Astrocyte of the cerebellum (primary cell): ENCODE measurements at regions not wholly inside any gene's neighbourhood (a gene's known extent, or its start where the extent isn't known, plus 50 kb on each side); places are given as distances from the start of the nearest gene placed in this dataset.

Source experiments
- DNase-seq: peaks from one replicate; pipeline ENCODE4 v3.0.0-alpha.2; 2011; ENCODE audit warnings: low read depth
- H3K4me3 ChIP-seq: 2 replicates; pipeline ENCODE4 v1.5.1; 2011; ENCODE audit warnings: mild to moderate bottlenecking, low read depth, low read length, moderate library complexity
- in situ Hi-C: cut with HindIII; loops from 2 replicates; pipeline ENCODE4 v1.10.0; 2017; ENCODE audit warnings: low sequenced_read_pairs
- TF ChIP-seq, protein P1 (sequence below): IDR thresholded peaks from 2 replicates; pipeline ENCODE4 v1.5.1; 2012; ENCODE audit warnings: low read length, low read depth, moderate library complexity, mild to moderate bottlenecking; ENCODE audit errors: missing control alignments

DNA sequence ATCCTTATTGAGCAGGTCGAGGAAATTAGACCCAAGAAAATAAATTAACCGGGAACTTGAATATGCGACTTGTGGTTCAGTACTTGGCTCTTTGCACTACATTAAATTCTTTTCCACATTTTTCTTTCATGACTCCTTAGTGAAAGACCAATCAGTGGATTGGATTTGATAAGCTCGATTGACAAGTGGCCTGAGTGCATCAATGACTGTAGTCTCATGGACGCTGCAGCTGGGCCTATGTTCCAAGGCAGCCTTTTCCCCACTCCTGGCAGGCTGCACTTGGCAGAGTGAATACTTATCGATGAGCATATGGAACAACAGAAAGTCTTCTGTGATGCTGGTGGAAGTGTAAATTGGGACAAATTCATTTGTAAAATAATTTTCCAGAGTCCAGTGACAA lies 210.8 kb upstream of the EXOC2 start:
- in situ Hi-C loops, result no loop called here
- TF ChIP-seq, protein P1, sequence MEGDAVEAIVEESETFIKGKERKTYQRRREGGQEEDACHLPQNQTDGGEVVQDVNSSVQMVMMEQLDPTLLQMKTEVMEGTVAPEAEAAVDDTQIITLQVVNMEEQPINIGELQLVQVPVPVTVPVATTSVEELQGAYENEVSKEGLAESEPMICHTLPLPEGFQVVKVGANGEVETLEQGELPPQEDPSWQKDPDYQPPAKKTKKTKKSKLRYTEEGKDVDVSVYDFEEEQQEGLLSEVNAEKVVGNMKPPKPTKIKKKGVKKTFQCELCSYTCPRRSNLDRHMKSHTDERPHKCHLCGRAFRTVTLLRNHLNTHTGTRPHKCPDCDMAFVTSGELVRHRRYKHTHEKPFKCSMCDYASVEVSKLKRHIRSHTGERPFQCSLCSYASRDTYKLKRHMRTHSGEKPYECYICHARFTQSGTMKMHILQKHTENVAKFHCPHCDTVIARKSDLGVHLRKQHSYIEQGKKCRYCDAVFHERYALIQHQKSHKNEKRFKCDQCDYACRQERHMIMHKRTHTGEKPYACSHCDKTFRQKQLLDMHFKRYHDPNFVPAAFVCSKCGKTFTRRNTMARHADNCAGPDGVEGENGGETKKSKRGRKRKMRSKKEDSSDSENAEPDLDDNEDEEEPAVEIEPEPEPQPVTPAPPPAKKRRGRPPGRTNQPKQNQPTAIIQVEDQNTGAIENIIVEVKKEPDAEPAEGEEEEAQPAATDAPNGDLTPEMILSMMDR, result no peak
- peak; percentile 15 for DNase-seq
- no peak overlapping the region for H3K4me3 ChIP-seq

DNA sequence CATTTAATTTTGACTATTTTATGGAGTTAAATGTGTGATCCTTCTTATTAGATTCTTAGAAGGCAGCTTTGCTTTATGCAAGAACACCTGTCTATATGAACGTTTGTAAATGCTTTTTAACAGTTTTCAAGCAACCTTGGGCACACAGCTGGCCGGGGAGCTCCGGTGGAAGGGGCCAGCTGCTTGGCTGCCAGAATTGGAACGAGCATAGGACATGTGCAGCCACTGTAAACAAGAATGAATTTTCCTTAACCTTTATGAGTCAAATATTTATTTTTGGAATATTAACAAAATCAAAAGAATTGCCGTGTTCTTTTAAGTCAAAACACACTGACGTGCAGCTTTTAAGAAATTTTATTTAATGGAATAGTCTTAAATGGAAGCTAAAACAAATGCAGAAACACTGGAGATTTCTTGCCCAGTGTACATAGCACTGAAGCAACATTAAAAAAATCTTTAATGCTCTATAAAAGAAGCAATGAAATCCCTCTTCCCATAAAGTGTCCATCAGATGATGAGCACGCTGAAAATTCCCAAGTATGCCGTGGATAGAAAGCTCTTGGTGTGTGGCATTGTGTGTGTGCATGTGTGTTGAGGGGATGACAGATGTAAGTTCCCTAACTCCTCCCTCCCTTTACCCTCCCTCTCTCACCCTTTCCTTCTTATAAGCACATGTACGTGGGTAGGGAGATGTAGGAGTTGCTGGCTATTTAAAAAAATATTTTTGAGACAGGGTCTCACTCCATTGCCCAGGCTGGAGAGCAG lies 208.9 kb upstream of the EXOC2 start:
- H3K4me3 ChIP-seq, result no peak overlapping the region
- in situ Hi-C loops, result no loop called here
- TF ChIP-seq, protein P1, result no peak
- DNase-seq, result no peak

DNA sequence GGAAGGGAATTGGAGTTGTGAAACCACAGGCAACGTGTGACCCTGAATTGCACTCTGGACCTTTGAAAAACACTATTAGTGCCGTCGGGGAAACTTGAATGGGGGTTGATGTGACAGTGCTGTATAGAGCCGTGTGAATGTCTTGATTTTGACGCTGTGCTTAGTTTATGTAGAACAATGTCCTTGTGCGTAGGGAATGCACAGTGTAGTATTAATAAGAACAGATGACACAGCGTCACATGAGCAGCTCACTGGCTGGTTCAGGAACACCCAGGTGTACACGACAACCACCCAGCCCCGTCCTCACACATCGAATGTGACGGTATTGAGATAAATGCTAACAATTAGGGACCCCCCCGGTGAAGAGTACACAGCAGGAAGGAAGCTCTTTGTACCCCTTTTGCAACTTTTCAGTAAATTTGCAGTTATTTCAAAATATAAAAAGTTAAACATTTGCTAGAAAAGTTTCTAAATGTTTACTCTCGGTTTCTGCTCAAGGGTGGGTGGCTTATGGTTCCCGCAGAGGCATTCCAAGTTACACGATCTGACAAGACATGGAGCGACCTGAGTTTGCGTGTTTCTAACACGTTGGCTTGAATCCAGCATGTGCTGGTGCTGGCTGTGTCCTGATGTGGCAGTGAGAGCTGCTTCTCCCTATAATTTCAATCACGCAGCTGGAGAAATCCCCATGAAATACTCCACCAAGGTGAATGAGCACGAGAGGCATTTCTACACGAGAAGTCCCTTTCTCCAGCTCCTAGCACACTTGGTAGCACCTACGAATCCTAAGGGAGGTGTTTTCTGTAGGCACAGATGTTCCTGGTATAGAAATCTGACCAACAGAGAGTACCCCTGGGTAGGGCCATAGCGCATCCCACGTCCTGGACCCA lies 208.0 kb upstream of the EXOC2 start:
- in situ Hi-C loops, result no loop called here
- DNase-seq, result no peak
- H3K4me3 ChIP-seq, result no peak overlapping the region
- TF ChIP-seq, protein P1, result no peak

DNA sequence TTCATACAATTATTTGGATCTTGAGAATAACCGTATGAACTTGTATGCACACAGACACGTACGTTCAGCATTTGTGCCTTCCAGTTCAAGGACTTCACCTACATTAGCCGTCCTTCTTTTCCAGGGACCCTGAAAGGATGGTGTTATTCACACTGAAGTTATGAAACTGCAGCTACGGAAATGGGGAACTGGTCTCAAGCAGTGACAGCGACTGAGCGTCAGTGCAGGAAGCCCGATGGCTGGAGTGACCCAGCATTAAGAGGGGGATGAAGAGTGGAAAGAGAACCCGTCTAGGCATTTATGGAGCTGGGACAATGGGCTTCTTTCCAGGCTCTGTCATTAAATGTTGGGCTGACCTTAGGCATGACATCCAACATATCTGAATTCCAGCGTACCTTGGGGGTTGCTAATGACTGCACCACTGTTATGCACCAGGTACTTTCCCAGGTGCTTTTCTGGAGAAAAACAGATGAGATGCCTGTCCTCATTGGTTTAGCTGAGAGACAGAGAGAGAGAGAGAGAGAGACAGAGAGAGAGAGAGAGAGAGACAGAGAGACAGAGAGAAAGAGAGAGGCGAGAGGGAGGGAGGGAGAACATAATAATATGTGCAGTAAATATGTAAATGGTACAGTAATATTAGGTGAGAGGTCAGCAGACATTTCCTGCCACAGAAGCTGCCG lies 204.7 kb upstream of the EXOC2 start:
- H3K4me3 ChIP-seq, result no peak overlapping the region
- no peak for DNase-seq
- TF ChIP-seq, protein P1, result no peak
- in situ Hi-C loops, result no loop called here

DNA sequence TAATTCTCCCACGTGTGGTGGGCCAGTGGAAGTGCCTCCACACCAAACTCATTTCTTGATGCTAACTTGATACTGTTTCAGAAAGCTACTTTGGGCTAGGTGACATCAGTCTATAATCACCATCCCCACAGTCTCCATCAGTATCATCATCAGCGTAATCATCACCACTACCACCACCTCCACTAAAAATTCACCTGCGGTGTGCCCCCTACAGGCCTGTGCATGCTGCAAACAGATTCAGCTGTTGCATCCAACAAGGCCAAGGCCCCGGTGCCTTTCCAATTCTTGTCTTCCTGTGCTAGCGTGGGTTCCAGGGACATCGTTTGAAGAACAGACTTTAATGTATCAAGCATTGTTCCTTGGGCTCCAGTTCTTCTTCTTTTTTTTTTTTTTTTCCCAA lies 201.3 kb upstream of the EXOC2 start:
- in situ Hi-C loops, result no loop called here
- TF ChIP-seq, protein P1, result no peak
- no peak overlapping the region for H3K4me3 ChIP-seq
- no peak for DNase-seq

DNA sequence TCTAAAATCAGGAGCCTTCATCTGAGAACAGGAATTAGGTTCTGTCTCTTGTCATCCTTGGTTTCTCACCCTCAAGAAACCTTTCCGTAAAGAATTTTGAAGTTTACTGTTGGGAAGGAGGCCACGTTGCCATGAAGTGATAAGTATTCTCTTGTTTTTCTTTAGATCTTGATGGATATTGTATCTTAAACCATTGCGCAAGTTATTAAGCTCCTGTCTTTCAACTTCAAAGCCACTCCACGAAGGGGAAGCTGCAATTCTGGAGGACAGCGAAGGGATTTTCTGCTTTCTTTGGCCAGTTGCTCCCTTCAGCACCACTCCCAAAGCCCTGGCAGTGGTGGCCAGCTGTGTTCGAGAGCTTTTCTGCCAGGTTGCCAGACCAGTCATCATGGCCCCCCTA lies 198.1 kb upstream of the EXOC2 start:
- TF ChIP-seq, protein P1, result no peak
- no peak for DNase-seq
- H3K4me3 ChIP-seq, result no peak overlapping the region
- in situ Hi-C loops, result no loop called here
